A673 (cell line): ENCODE measurements at regions not wholly inside any gene's neighbourhood (a gene's known extent, or its start where the extent isn't known, plus 50 kb on each side); places are given as distances from the start of the nearest gene placed in this dataset.

Experiments
- BruUV-seq: library from RNA; stranded (reverse); fragments of 400-500 nt; replicated peaks from 2 replicates; lab custom pipeline; 2021; lab: Mats Ljungman, UMichigan
- CTCF ChIA-PET: fragments of 300-600 bp; sonication (Branson Sonifier 250); formaldehyde crosslinking; loops from one replicate; lab custom pipeline; 2022; ENCODE audit warnings: antibody characterized with exemption; lab: Charles Lee
- POLR2A ChIA-PET: fragments of 300-600 bp; sonication (Branson Sonifier 250); formaldehyde crosslinking; loops from one replicate; lab custom pipeline; 2022; ENCODE audit warnings: antibody characterized with exemption; ENCODE audit not compliant: low non-redundant PET; lab: Charles Lee
- DNase-seq: peaks from one replicate; pipeline ENCODE4 v3.0.0-alpha.2; 2015; ENCODE audit warnings: low spot score
- H3K27ac ChIP-seq: fragments of 200-600 bp; sonication (generic); 2 replicates; pipeline ENCODE4 v1.5.1; 2016; ENCODE audit warnings: mixed run types, low read depth, mild to moderate bottlenecking, mixed read lengths, antibody characterized with exemption, low read length; ENCODE audit not compliant: poor library complexity, severe bottlenecking
- H3K27me3 ChIP-seq: fragments of 200-600 bp; sonication (generic); replicated peaks from 2 replicates; pipeline ENCODE4 v1.6.1; 2017; ENCODE audit warnings: mixed run types, low read depth, mild to moderate bottlenecking, mixed read lengths, antibody characterized with exemption, low read length; ENCODE audit not compliant: insufficient read depth, poor library complexity
- H3K36me3 ChIP-seq: fragments of 200-600 bp; sonication (generic); 2 replicates; pipeline ENCODE4 v1.6.1; 2016; ENCODE audit warnings: mixed run types, mild to moderate bottlenecking, mixed read lengths, antibody characterized with exemption, low read length; ENCODE audit not compliant: insufficient read depth, poor library complexity, severe bottlenecking
- H3K4me1 ChIP-seq: fragments of 200-600 bp; sonication (generic); 2 replicates; pipeline ENCODE4 v1.6.1; 2017; ENCODE audit warnings: mixed run types, mild to moderate bottlenecking, mixed read lengths, antibody characterized with exemption, low read length; ENCODE audit not compliant: insufficient read depth, poor library complexity, severe bottlenecking
- H3K4me3 ChIP-seq: fragments of 200-600 bp; sonication (generic); 2 replicates; pipeline ENCODE4 v1.5.1; 2016; ENCODE audit warnings: low read depth, mixed run types, mild to moderate bottlenecking, mixed read lengths, low read length; ENCODE audit not compliant: poor library complexity, severe bottlenecking
- H3K9me3 ChIP-seq: fragments of 200-600 bp; sonication (generic); 2 replicates; pipeline ENCODE4 v1.6.1; 2016; ENCODE audit warnings: mixed run types, low read depth, mild to moderate bottlenecking, mixed read lengths, antibody characterized with exemption, low read length; ENCODE audit not compliant: poor library complexity, severe bottlenecking
- EZH2 ChIP-seq: fragments of 200-600 bp; sonication (generic); IDR thresholded peaks from 2 replicates; pipeline ENCODE4 v1.6.1; 2017; ENCODE audit warnings: borderline replicate concordance, low read depth, mild to moderate bottlenecking, mixed read lengths, antibody characterized with exemption, low read length; ENCODE audit not compliant: poor library complexity, severe bottlenecking
- intact Hi-C: fragments of 100-400 bp; cut with micrococcal nuclease; formaldehyde crosslinking; loops from one replicate; pipeline ENCODE4 v1.10.0; 2022; ENCODE audit not compliant: unreplicated experiment
- TF ChIP-seq, protein P1 (sequence below): fragments of 300-800, 200-600 bp; sonication (generic); conservative IDR thresholded peaks from 2 replicates; pipeline ENCODE4 v1.5.1; 2017; ENCODE audit warnings: low read depth, mild to moderate bottlenecking, antibody characterized with exemption, low read length, moderate library complexity, mixed read lengths

DNA sequence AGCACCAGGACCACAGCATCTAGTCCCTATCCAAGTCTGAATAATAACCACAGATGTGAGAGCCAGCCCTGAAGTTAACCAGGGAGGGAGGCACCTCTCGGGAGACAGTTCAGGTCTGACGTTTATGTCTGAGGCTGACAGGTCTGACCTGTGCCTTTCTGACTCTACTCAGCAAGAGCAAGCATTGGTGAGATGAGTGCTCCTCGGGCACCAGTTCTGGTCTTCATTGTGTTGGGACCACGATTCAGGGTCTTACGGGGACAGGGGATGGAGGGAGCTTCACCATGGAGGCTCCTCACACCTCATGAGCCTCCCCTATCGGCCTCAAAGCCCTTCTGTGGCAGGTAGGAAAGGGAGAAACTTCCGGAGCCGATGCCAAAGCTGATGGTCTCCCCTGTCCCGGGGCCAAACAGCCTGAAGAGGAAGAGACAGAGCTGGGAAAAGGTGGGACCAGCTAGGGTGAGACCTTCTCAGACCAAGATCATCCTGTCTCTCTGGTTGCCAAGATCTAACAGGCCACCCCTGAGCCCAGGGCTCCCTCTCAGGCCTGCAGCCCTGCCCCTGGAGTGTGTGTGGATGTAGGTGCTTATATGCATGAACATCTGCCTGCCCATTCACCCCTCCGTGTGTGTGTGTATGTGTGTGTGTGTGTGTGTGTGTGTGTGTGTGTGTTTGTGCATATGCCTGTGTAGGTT, 170.5 kb downstream of the VEGFA start:
- H3K36me3 ChIP-seq, result no peaks in the 10 kb centered on the region
- no peak overlapping the region for H3K4me3 ChIP-seq
- ChIA-PET POLR2A (no interaction called here), CTCF (no interaction called here)
- intact Hi-C loops, result no loop called here
- no peak for TF ChIP-seq EZH2
- TF ChIP-seq, protein P1, sequence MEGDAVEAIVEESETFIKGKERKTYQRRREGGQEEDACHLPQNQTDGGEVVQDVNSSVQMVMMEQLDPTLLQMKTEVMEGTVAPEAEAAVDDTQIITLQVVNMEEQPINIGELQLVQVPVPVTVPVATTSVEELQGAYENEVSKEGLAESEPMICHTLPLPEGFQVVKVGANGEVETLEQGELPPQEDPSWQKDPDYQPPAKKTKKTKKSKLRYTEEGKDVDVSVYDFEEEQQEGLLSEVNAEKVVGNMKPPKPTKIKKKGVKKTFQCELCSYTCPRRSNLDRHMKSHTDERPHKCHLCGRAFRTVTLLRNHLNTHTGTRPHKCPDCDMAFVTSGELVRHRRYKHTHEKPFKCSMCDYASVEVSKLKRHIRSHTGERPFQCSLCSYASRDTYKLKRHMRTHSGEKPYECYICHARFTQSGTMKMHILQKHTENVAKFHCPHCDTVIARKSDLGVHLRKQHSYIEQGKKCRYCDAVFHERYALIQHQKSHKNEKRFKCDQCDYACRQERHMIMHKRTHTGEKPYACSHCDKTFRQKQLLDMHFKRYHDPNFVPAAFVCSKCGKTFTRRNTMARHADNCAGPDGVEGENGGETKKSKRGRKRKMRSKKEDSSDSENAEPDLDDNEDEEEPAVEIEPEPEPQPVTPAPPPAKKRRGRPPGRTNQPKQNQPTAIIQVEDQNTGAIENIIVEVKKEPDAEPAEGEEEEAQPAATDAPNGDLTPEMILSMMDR, result no peak
- DNase-seq, result no peak
- H3K9me3 ChIP-seq, result peaks cover 6% of the 10 kb centered on the region
- H3K27me3 ChIP-seq, result no peaks in the 10 kb centered on the region
- no peak overlapping the region for H3K27ac ChIP-seq
- BruUV-seq, result no TSS peak
- H3K4me1 ChIP-seq, result peaks cover 13% of the 10 kb centered on the region

DNA sequence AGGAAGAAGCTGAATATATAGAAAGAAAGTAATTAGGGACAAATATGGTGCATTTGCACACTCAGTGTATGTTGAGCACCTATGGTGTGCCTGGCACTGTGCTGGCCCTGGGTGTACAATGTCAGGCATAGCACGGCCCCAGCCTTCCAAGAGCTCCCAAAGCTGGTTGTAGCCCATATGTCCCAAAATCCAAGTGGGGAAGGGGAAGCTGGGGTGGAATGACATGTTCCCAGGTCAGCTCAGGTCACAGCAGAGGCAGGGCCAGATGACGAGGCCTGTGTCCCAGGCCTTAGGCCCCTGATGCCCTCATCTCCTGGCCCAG, 170.0 kb downstream of the VEGFA start:
- H3K4me1 ChIP-seq, result peaks cover 13% of the 10 kb centered on the region
- BruUV-seq, result no TSS peak
- intact Hi-C loops, result no loop called here
- H3K4me3 ChIP-seq, result no peak overlapping the region
- DNase-seq, result no peak
- TF ChIP-seq, protein P1, result no peak
- TF ChIP-seq EZH2, result no peak
- no peaks in the 10 kb centered on the region for H3K27me3 ChIP-seq
- CTCF ChIA-PET, result no interaction called here
- H3K27ac ChIP-seq, result no peak overlapping the region
- POLR2A ChIA-PET, result no interaction called here
- peaks cover under 1% of the 10 kb centered on the region for H3K9me3 ChIP-seq
- no peaks in the 10 kb centered on the region for H3K36me3 ChIP-seq

DNA sequence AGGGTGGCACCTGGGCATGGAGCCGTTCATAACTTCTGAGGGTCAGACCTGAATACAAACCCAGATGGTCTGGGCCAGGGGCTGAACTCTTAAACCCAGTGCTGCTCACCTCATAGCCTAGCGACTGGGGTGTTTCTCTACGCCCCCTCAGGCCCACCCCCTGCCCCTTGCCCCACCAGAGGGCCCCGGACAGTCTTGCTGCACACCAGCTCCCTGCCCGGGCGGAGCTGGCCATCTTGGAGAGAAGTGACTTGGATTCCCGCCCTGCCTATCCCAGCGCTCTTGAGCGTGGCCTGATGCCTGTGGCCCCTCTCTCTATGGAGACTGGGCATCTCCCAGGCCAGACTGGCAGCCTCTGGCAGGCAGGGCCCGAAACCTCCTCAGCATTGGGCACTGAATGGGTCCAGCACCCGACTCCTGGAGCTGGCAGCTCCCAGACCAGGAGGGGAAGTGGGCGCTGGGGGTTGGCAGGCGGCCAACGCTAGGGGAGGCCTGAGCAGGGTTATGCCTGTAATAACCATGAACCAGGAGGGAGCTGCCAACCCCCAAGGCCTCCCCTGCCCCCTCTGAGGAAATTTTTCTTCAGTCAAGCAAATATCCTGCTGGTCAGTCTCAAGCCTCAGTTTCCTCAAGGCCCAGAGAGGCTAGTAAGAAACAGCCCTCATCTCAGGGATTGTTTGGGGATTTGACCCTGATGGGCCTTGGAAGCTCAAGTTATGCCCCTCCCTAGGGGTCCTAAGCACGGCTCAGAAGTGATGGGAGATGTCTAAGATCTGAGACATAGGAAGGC, 169.5 kb downstream of the VEGFA start:
- Histone ChIP-seq H3K27ac (no peak overlapping the region), H3K36me3 (no peaks in the 10 kb centered on the region), H3K27me3 (no peaks in the 10 kb centered on the region), H3K9me3 (no peaks in the 10 kb centered on the region), H3K4me1 (peaks cover 13% of the 10 kb centered on the region), H3K4me3 (no peak overlapping the region)
- ChIA-PET POLR2A (no interaction called here), CTCF (no interaction called here)
- no peak for TF ChIP-seq EZH2
- TF ChIP-seq, protein P1, result no peak
- intact Hi-C loops, result no loop called here
- no peak for DNase-seq
- no TSS peak for BruUV-seq
